ENCODE measurements at regions not wholly inside any gene's neighbourhood (a gene's known extent, or its start where the extent isn't known, plus 50 kb on each side); places are given as distances from the start of the nearest gene placed in this dataset.

GRCh38 chr11:134536219-134536618 lies 124.2 kb upstream of the B3GAT1 start:
- Histone ChIP-seq H3K79me2 (ENCODE audit: insufficient read depth, low read length) (no peaks in the 10 kb centered on the region), H4K20me1 (ENCODE audit: insufficient read depth, low read length) (no peaks in the 10 kb centered on the region), H3K27me3 (ENCODE audit: insufficient read depth, low read length) (no peaks in the 10 kb centered on the region), H3K9me3 (ENCODE audit: low read depth, low read length) (peaks cover 2% of the 10 kb centered on the region), H2AFZ (ENCODE audit: low read length) (no peak overlapping the region), H3K36me3 (ENCODE audit: insufficient read depth, low read length) (no peaks in the 10 kb centered on the region), H3K27ac (ENCODE audit: low read depth, low read length) (no peak overlapping the region), H3K4me1 (ENCODE audit: insufficient read depth, low read length) (no peaks in the 10 kb centered on the region), H3K4me3 (ENCODE audit: insufficient read depth, low read length) (no peak overlapping the region), H3K4me2 (ENCODE audit: insufficient read depth, low read length) (no peak overlapping the region)
- DNase-seq (ENCODE audit: insufficient read length, low spot score, missing footprints) = no peak
- no peak for TF ChIP-seq CTCF (IDR thresholded peaks at IDR 0.05; ENCODE audit: extremely low read depth, low read depth, low read length)

DNA sequence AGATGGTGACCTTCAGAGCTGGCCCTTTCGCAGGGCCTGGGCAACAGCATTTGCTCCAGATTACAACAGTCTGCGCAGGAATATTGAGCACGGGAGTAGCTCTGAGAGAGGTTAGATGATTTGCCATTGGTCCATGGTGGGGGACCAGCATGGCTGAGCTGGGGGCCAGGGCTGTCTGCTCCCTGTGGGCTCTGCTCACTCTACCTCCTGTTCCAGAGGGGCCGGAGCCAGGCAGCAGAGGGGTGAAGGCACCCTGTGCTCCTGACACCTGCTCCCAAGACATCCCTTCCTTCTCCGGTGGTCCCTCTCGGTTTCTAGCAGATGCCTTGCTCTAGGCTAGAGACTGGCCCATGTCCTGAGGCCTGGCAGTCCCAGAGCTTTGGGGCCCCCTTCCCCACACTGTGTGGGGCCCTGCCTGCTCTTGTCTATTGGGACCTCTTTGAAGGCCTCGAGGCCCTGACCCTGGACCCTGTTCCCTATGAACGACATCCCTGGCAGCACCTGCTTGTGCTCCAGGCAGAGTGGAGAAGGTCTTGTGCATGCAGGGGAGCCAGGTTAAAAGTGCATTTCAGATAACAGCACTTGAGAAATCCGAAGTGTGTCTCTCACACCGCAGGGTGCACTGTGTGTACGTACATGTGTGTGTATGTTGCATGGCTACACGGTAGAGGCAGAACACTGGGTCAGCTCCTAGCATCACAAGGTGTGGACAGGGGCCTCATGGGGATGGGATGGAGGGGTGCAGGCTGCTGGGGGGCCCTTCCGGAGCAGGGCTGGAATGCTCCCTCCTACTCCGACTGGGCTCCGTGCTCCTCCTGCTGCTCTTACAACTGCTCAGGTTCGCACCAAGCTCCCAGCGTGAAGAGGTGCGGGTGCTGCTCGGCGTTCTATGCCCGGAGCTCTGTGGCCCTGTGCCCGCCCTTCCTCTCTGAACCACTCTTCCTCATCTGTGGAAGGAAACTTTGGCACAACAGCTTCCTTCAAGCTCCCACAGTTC lies 123.3 kb upstream of the B3GAT1 start:
- no peak overlapping the region for H3K4me2 ChIP-seq (ENCODE audit: insufficient read depth, low read length)
- no peaks in the 10 kb centered on the region for H3K4me1 ChIP-seq (ENCODE audit: insufficient read depth, low read length)
- no peak for DNase-seq (ENCODE audit: insufficient read length, low spot score, missing footprints)
- no peaks in the 10 kb centered on the region for H3K27me3 ChIP-seq (ENCODE audit: insufficient read depth, low read length)
- no peak overlapping the region for H3K27ac ChIP-seq (ENCODE audit: low read depth, low read length)
- no peak for TF ChIP-seq CTCF (IDR thresholded peaks at IDR 0.05; ENCODE audit: extremely low read depth, low read depth, low read length)
- no peaks in the 10 kb centered on the region for H3K36me3 ChIP-seq (ENCODE audit: insufficient read depth, low read length)
- no peak overlapping the region for H3K4me3 ChIP-seq (ENCODE audit: insufficient read depth, low read length)
- no peak overlapping the region for H2AFZ ChIP-seq (ENCODE audit: low read length)
- no peaks in the 10 kb centered on the region for H4K20me1 ChIP-seq (ENCODE audit: insufficient read depth, low read length)
- no peaks in the 10 kb centered on the region for H3K79me2 ChIP-seq (ENCODE audit: insufficient read depth, low read length)
- H3K9me3 ChIP-seq (ENCODE audit: low read depth, low read length) = peaks cover 2% of the 10 kb centered on the region

DNA sequence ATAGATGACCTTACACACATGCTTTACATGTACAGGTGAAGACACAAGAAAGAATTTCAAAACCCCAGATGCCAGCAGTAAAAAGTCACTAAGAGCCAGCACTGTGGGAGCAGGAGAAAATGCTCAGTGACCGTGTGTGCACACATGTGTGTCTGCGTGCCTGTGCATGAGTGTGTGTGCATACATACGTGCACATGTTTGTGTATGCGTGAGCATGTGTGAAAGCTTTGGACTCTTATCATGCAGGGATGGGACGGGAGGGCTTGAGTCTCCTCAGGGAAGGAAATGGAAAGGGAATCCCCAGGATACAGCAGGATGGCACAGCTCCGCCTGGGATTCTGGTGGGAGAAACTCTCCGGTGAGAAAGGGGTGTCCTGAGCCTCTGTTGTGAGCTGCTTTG lies 121.5 kb upstream of the B3GAT1 start:
- H4K20me1 ChIP-seq (ENCODE audit: insufficient read depth, low read length) = no peaks in the 10 kb centered on the region
- H2AFZ ChIP-seq (ENCODE audit: low read length) = no peak overlapping the region
- no peaks in the 10 kb centered on the region for H3K36me3 ChIP-seq (ENCODE audit: insufficient read depth, low read length)
- no peaks in the 10 kb centered on the region for H3K27me3 ChIP-seq (ENCODE audit: insufficient read depth, low read length)
- no peak overlapping the region for H3K4me3 ChIP-seq (ENCODE audit: insufficient read depth, low read length)
- H3K9me3 ChIP-seq (ENCODE audit: low read depth, low read length) = no peaks in the 10 kb centered on the region
- H3K4me1 ChIP-seq (ENCODE audit: insufficient read depth, low read length) = no peaks in the 10 kb centered on the region
- H3K79me2 ChIP-seq (ENCODE audit: insufficient read depth, low read length) = no peaks in the 10 kb centered on the region
- H3K4me2 ChIP-seq (ENCODE audit: insufficient read depth, low read length) = no peak overlapping the region
- DNase-seq (ENCODE audit: insufficient read length, low spot score, missing footprints) = no peak
- H3K27ac ChIP-seq (ENCODE audit: low read depth, low read length) = no peak overlapping the region
- TF ChIP-seq CTCF (IDR thresholded peaks at IDR 0.05; ENCODE audit: extremely low read depth, low read depth, low read length) = no peak

DNA sequence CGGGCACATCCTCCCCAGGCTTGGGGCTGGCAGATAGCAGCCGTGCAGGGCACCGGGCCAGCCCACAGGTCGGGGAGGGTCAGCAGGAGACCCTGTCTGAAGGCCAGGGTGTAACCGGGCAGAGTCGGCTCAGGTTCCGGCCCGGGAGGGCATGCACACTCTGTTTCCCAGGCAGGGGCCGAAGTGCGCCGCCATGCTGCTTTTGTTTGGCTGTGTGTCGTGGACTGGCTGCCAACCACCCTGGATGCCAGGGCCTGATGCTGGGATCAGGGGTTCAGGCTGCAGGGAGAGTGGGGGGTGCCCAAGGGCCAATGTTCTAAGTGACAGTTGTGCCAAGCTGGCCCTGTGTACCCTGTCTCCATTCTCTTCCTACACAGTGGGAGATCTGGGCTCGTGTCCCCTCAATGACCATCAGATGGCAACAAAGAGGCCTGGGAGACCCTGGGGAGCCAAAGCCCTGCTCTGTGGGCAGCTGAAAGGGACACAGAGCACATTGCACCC lies 120.9 kb upstream of the B3GAT1 start:
- no peaks in the 10 kb centered on the region for H3K79me2 ChIP-seq (ENCODE audit: insufficient read depth, low read length)
- H3K4me1 ChIP-seq (ENCODE audit: insufficient read depth, low read length) = no peaks in the 10 kb centered on the region
- no peak overlapping the region for H3K27ac ChIP-seq (ENCODE audit: low read depth, low read length)
- no peaks in the 10 kb centered on the region for H3K9me3 ChIP-seq (ENCODE audit: low read depth, low read length)
- H3K4me3 ChIP-seq (ENCODE audit: insufficient read depth, low read length) = no peak overlapping the region
- H2AFZ ChIP-seq (ENCODE audit: low read length) = no peak overlapping the region
- no peaks in the 10 kb centered on the region for H4K20me1 ChIP-seq (ENCODE audit: insufficient read depth, low read length)
- TF ChIP-seq CTCF (IDR thresholded peaks at IDR 0.05; ENCODE audit: extremely low read depth, low read depth, low read length) = no peak
- no peaks in the 10 kb centered on the region for H3K27me3 ChIP-seq (ENCODE audit: insufficient read depth, low read length)
- no peak overlapping the region for H3K4me2 ChIP-seq (ENCODE audit: insufficient read depth, low read length)
- no peaks in the 10 kb centered on the region for H3K36me3 ChIP-seq (ENCODE audit: insufficient read depth, low read length)
- peak; percentile 30 for DNase-seq (ENCODE audit: insufficient read length, low spot score, missing footprints)

Data from osteoblast (primary cell).